HG03342 (cell line): ENCODE measurements at regions not wholly inside any gene's neighbourhood (a gene's known extent, or its start where the extent isn't known, plus 50 kb on each side); places are given as distances from the start of the nearest gene placed in this dataset.

Source experiments
- ATAC-seq: cut with Tn5 transposase; IDR thresholded peaks from one replicate; pipeline ENCODE4 v1.9.1; 2021; ENCODE audit warnings: mild to moderate bottlenecking, moderate library complexity; ENCODE audit not compliant: unreplicated experiment

GRCh38 chr5:24750355-24750754 is 105.6 kb upstream of the CDH10 start:
- no peak for ATAC-seq

GRCh38 chr5:24749701-24750100 is 104.9 kb upstream of the CDH10 start:
- ATAC-seq: no peak

GRCh38 chr5:24747327-24747726 is 102.5 kb upstream of the CDH10 start:
- no peak for ATAC-seq

- ATAC-seq: no peak
Measured at GRCh38 chr5:24742334-24742733, 97.6 kb upstream of the CDH10 start.

GRCh38 chr5:24737163-24737562 is 92.4 kb upstream of the CDH10 start:
- ATAC-seq: no peak

DNA sequence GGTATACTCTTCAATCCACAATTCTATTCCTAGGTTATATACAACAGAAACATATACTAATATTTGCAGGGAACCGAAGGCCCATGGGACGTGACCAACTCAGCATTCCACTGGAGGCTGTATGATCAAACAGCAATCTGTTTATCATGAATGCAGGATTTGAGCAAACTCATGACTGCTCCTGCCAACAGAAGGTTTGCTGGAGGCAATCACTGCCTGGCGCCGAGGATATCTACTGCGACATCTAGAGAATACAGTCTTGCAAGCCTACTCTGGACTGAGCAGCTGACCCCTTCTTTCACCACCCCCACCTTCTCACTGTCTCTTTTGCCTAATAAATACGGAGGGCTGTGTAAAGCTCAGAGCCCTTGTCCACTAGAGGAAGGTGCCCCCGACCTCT is 90.5 kb upstream of the CDH10 start:
- no peak for ATAC-seq

- no peak for ATAC-seq
Measured at GRCh38 chr5:24732184-24732583, 87.4 kb upstream of the CDH10 start.

DNA sequence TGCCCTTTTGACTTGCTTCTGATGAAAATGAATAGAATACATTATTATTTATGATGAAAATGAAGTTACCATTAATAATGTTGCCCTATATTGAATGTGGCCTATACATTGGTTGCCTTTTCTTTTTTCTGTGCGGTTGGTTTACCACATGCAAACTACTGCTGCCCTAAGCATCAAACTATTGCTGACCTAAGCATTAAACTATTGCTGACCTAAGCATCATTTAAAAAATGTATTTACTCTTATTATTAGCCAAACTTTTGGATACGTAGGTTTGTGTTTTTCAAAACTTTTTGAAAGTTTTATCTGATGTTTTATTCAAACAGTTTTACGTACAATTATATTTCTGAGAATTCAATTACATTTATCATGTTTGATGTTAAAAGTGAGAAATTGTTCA is 76.0 kb upstream of the CDH10 start:
- no peak for ATAC-seq

GRCh38 chr5:24714746-24715145 is 70.0 kb upstream of the CDH10 start:
- ATAC-seq: no peak

DNA sequence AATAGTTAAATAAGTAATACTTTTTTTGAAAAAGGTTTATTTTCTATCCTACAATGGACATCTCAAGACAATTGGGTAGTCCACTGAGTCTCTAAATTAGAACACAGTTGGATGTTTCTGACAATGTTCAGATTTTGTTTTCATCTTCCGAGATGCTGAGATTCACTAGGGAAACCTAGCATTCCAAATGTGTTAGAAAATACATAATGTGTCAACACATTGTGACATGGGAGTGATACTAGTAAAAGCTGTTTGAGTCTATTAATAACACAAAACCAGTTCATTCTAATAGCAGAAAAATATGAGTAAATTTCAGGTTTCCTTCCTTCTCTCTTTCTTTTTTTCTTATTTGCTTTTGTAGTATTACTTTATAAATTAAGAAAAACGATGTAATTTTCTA is 68.2 kb upstream of the CDH10 start:
- no peak for ATAC-seq

- no peak for ATAC-seq
Measured at GRCh38 chr5:24712047-24712446, 67.3 kb upstream of the CDH10 start.

DNA sequence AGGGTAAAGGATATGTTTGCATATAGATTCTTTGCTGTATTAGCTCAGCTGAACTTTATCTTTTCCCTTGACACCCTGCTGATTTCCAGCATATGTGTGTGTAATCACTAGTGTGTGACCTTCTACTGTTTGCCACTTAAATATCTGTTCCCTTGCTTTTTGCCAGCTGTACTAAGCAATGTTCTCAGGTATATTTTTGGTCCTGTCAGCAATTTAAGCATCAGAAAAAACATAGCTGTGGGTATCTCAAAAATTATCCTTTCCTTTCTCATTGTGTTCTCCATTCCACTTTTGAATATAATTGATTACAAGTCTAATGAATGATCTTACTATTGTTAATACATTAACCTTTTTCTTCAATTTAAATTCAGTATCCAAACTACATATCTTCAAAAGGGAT is 59.2 kb upstream of the CDH10 start:
- ATAC-seq: no peak
